HEK293 (cell line): ENCODE measurements at regions not wholly inside any gene's neighbourhood (a gene's known extent, or its start where the extent isn't known, plus 50 kb on each side); places are given as distances from the start of the nearest gene placed in this dataset.

Source experiments
- CTCF ChIA-PET: fragments of 350-600 bp; formaldehyde crosslinking; extraction: SDS; loops from one replicate; lab custom pipeline; 2021; ENCODE audit warnings: antibody characterized with exemption; lab: Yijun Ruan, JAX
- POLR2A ChIA-PET: fragments of 300-600 bp; formaldehyde crosslinking; extraction: SDS; loops from one replicate; lab custom pipeline; 2020; ENCODE audit warnings: antibody characterized with exemption, inconsistent platforms; lab: Yijun Ruan, JAX
- H3K27ac ChIP-seq: fragments of 200-500 bp; sonication (Bioruptor generic); 2 replicates; pipeline ENCODE4 v1.5.1; 2014; ENCODE audit warnings: low read depth, low read length, control low read depth, inconsistent platforms; ENCODE audit errors: extremely low read depth
- H3K36me3 ChIP-seq, 2 experiments: fragments of 200-500 bp in 1 of 2; sonication (Bioruptor generic) in 1 of 2; 1 replicate in 1 of 2; 2 replicates in 1 of 2; pipeline ENCODE4 v1.5.1; 2014 to 2017; ENCODE audit warnings: inconsistent platforms in 2 of 2, low read length in 2 of 2; ENCODE audit not compliant: control insufficient read depth in 2 of 2, insufficient read depth in 1 of 2
- H3K4me1 ChIP-seq: fragments of 200-500 bp; sonication (Bioruptor generic); 2 replicates; pipeline ENCODE4 v1.5.1; 2014; ENCODE audit warnings: mild to moderate bottlenecking, low read length, inconsistent platforms; ENCODE audit not compliant: control insufficient read depth, insufficient read depth
- H3K4me3 ChIP-seq: 2 replicates; pipeline ENCODE4 v1.5.1; 2011; ENCODE audit warnings: low read depth, mild to moderate bottlenecking, control low read depth, low read length, moderate library complexity
- H3K9me3 ChIP-seq: fragments of 200-500 bp; sonication (Bioruptor generic); 2 replicates; pipeline ENCODE4 v1.5.1; 2014; ENCODE audit warnings: low read depth, low read length, inconsistent platforms; ENCODE audit not compliant: control insufficient read depth, insufficient read depth
- PRDM6 ChIP-seq: fragments of 450-650 bp; formaldehyde crosslinking; IDR thresholded peaks from 2 replicates; pipeline ENCODE4 v1.5.1; 2017; ENCODE audit warnings: missing biosample characterization, missing genetic modification characterization
- TSHZ1 ChIP-seq: fragments of 450-650 bp; formaldehyde crosslinking; IDR thresholded peaks from 2 replicates; pipeline ENCODE4 v1.5.1; 2016; ENCODE audit warnings: missing biosample characterization, missing genetic modification characterization, borderline replicate concordance
- ZBTB6 ChIP-seq: fragments of 450-650 bp; formaldehyde crosslinking; IDR thresholded peaks from 2 replicates; pipeline ENCODE4 v1.5.1; 2017; ENCODE audit warnings: missing biosample characterization, missing genetic modification characterization
- ZIC2 ChIP-seq: fragments of 450-650 bp; formaldehyde crosslinking; IDR thresholded peaks from 2 replicates; pipeline ENCODE4 v1.5.1; 2016; ENCODE audit warnings: missing biosample characterization, missing genetic modification characterization
- ZNF148 ChIP-seq: fragments of 450-650 bp; formaldehyde crosslinking; IDR thresholded peaks from 2 replicates; pipeline ENCODE4 v1.5.0; 2017; ENCODE audit warnings: missing biosample characterization, missing genetic modification characterization, borderline replicate concordance
- ZNF521 ChIP-seq: fragments of 450-650 bp; formaldehyde crosslinking; IDR thresholded peaks from 2 replicates; pipeline ENCODE4 v1.5.1; 2017; ENCODE audit warnings: missing biosample characterization, mild to moderate bottlenecking, missing genetic modification characterization
- ZNF529 ChIP-seq: fragments of 450-650 bp; formaldehyde crosslinking; IDR thresholded peaks from 2 replicates; pipeline ENCODE4 v1.5.1; 2017; ENCODE audit warnings: missing genetic modification characterization, missing biosample characterization; ENCODE audit not compliant: insufficient replicate concordance
- ZNF600 ChIP-seq: fragments of 450-650 bp; formaldehyde crosslinking; IDR thresholded peaks from 2 replicates; pipeline ENCODE4 v1.5.1; 2016; ENCODE audit warnings: missing biosample characterization, missing genetic modification characterization
- ZNF624 ChIP-seq: fragments of 450-650 bp; formaldehyde crosslinking; IDR thresholded peaks from 2 replicates; pipeline ENCODE4 v1.5.1; 2017; ENCODE audit warnings: missing biosample characterization, missing genetic modification characterization
- ZNF664 ChIP-seq: fragments of 450-650 bp; formaldehyde crosslinking; IDR thresholded peaks from 2 replicates; pipeline ENCODE4 v1.5.1; 2016; ENCODE audit warnings: missing biosample characterization, missing genetic modification characterization

- TF ChIP-seq TSHZ1: no peak
- TF ChIP-seq ZNF521 (tag by site-specific recombination): no peak
- TF ChIP-seq ZBTB6 (tag by site-specific recombination): no peak
- no peak for TF ChIP-seq ZNF624
- TF ChIP-seq, all 188 proteins: peak for 0
Measured at GRCh38 chr12:124416516-124417395, 121.9 kb downstream of the RFLNA start (continued).

GRCh38 chr12:124415064-124415463, 120.2 kb downstream of the RFLNA start:
- Histone ChIP-seq H3K9me3 (no peaks in the 10 kb centered on the region), H3K36me3 (peaks cover 0 to 44% of the 10 kb centered on the region in 2 experiments; a peak in 2 of 3 replicates), H3K4me1 (no peaks in the 10 kb centered on the region), H3K27ac (no peak overlapping the region), H3K4me3 (no peak overlapping the region)
- CTCF ChIA-PET: interaction anchor here (0.6 to 0.7 kb wide), 2 partner anchors 13 to 61 kb away, joined by 3 to 4 read pairs; no protein-coding TSS in a partner anchor
- POLR2A ChIA-PET: no interaction called here
- TF ChIP-seq ZIC2 (tag by site-specific recombination): peak; percentile 57
- TF ChIP-seq ZNF148 (tag by site-specific recombination): no peak
- TF ChIP-seq PRDM6 (tag by site-specific recombination): no peak

GRCh38 chr12:124413915-124414314, 119.0 kb downstream of the RFLNA start:
- no peaks in the 10 kb centered on the region for H3K9me3 ChIP-seq
- TF ChIP-seq TSHZ1: no peak
- TF ChIP-seq ZBTB6 (tag by site-specific recombination): no peak
- TF ChIP-seq ZNF529 (tag by site-specific recombination): no peak
- TF ChIP-seq ZNF600 (tag by site-specific recombination): no peak
- TF ChIP-seq ZNF664 (tag by site-specific recombination): no peak
- POLR2A ChIA-PET: no interaction called here
- H3K4me3 ChIP-seq: no peak overlapping the region
- peaks cover 0 to 39% of the 10 kb centered on the region in 2 experiments; a peak in 2 of 3 replicates for H3K36me3 ChIP-seq
- no peak overlapping the region for H3K27ac ChIP-seq
- CTCF ChIA-PET: no interaction called here
- no peaks in the 10 kb centered on the region for H3K4me1 ChIP-seq
